GM12801 (cell line): ENCODE measurements at regions not wholly inside any gene's neighbourhood (a gene's known extent, or its start where the extent isn't known, plus 50 kb on each side); places are given as distances from the start of the nearest gene placed in this dataset.

Experiments used
- CTCF ChIP-seq: IDR thresholded peaks from one replicate; pipeline ENCODE4 v1.5.1; 2011; ENCODE audit warnings: control low read depth; ENCODE audit not compliant: insufficient read length; ENCODE audit errors: extremely low read depth

GRCh38 chr4:121451310-121451709 lies 70.5 kb upstream of the QRFPR start:
- TF ChIP-seq CTCF = no peak

- TF ChIP-seq CTCF = no peak
These were observed 68.6 kb upstream of the QRFPR start for GRCh38 chr4:121449416-121449815.

- TF ChIP-seq CTCF = no peak
These were observed 67.4 kb upstream of the QRFPR start for GRCh38 chr4:121448231-121448630.

- TF ChIP-seq CTCF = no peak
These were observed 58.9 kb upstream of the QRFPR start for GRCh38 chr4:121439669-121440068.
